ENCODE measurements at regions not wholly inside any gene's neighbourhood (a gene's known extent, or its start where the extent isn't known, plus 50 kb on each side); places are given as distances from the start of the nearest gene placed in this dataset.

DNA sequence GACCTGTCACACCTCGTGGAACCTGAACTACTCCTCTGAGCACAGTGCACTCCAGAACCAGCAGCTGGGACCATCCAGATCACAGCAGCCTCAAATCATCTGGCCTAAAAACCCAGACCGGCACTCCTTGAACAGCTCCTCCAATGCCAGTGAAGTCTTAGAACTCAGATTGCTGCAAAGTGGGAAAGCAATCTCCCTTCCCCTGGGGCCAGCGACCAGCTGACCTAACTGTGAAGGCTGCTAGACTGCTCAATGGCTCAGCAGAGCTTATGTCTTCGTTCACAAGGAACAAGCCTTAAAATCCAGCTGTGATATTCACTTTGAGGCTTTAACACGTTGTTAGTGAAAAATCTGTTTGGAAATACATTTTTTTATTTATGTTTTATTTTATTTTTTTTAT is 243.2 kb downstream of the ANKRD60 start:
- no peaks in the 10 kb centered on the region for H3K79me2 ChIP-seq (ENCODE audit: insufficient read depth, low read depth, low read length)
- CTCF ChIA-PET (ENCODE audit: unreplicated experiment), result no interaction called here
- BruUV-seq (replicated peaks), result no TSS peak

GRCh38 chr20:57983082-57983481 is 245.4 kb downstream of the ANKRD60 start:
- Histone ChIP-seq H3K36me3 (ENCODE audit: insufficient read depth, low read length) (no peaks in the 10 kb centered on the region), H3K9me3 (ENCODE audit: low read length) (no peaks in the 10 kb centered on the region), H3K4me2 (ENCODE audit: low read length) (no peak overlapping the region), H3K27ac (ENCODE audit: low read depth, low read length, poor library complexity, severe bottlenecking) (no peak overlapping the region), H3K9me2 (ENCODE audit: insufficient read depth, low read length) (no peaks in the 10 kb centered on the region), H3K4me1 (ENCODE audit: insufficient read depth, low read length, poor library complexity, severe bottlenecking) (no peaks in the 10 kb centered on the region), H3K79me2 (ENCODE audit: insufficient read depth, low read depth, low read length) (no peaks in the 10 kb centered on the region), H4K20me1 (ENCODE audit: insufficient read depth, low read length) (no peaks in the 10 kb centered on the region), H2AFZ (ENCODE audit: low read length) (no peak overlapping the region), H3K4me3 (ENCODE audit: low read depth, low read length, poor library complexity, severe bottlenecking) (no peak overlapping the region)
- TF ChIP-seq EZH2phosphoT487 (IDR thresholded peaks at IDR 0.05; ENCODE audit: borderline replicate concordance, low read depth, low read length), result no peak
- TF ChIP-seq, protein P1, sequence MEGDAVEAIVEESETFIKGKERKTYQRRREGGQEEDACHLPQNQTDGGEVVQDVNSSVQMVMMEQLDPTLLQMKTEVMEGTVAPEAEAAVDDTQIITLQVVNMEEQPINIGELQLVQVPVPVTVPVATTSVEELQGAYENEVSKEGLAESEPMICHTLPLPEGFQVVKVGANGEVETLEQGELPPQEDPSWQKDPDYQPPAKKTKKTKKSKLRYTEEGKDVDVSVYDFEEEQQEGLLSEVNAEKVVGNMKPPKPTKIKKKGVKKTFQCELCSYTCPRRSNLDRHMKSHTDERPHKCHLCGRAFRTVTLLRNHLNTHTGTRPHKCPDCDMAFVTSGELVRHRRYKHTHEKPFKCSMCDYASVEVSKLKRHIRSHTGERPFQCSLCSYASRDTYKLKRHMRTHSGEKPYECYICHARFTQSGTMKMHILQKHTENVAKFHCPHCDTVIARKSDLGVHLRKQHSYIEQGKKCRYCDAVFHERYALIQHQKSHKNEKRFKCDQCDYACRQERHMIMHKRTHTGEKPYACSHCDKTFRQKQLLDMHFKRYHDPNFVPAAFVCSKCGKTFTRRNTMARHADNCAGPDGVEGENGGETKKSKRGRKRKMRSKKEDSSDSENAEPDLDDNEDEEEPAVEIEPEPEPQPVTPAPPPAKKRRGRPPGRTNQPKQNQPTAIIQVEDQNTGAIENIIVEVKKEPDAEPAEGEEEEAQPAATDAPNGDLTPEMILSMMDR (conservative IDR thresholded peaks at IDR 0.05; ENCODE audit: low read length), result no peak
- intact Hi-C loops (cut with micrococcal nuclease; ENCODE audit: unreplicated experiment), result no loop called here
- BruUV-seq (replicated peaks), result no TSS peak
- ChIA-PET POLR2A (no interaction called here), CTCF (ENCODE audit: unreplicated experiment) (no interaction called here)
- DNase-seq (ENCODE audit: low spot score), result no peak

More for the DNA sequence above, 243.2 kb downstream of the ANKRD60 start:
- no peaks in the 10 kb centered on the region for H4K20me1 ChIP-seq (ENCODE audit: insufficient read depth, low read length)
- H2AFZ ChIP-seq (ENCODE audit: low read length), result no peak overlapping the region
- no peak for DNase-seq (ENCODE audit: low spot score)
- intact Hi-C loops (cut with micrococcal nuclease; ENCODE audit: unreplicated experiment), result no loop called here
- H3K36me3 ChIP-seq (ENCODE audit: insufficient read depth, low read length), result no peaks in the 10 kb centered on the region
- TF ChIP-seq, protein P1 (conservative IDR thresholded peaks at IDR 0.05; ENCODE audit: low read length), result no peak
- TF ChIP-seq EZH2phosphoT487 (IDR thresholded peaks at IDR 0.05; ENCODE audit: borderline replicate concordance, low read depth, low read length), result no peak
- no peaks in the 10 kb centered on the region for H3K9me2 ChIP-seq (ENCODE audit: insufficient read depth, low read length)
- H3K27ac ChIP-seq (ENCODE audit: low read depth, low read length, poor library complexity, severe bottlenecking), result no peak overlapping the region
- no peak overlapping the region for H3K4me2 ChIP-seq (ENCODE audit: low read length)
- POLR2A ChIA-PET, result no interaction called here
- no peaks in the 10 kb centered on the region for H3K4me1 ChIP-seq (ENCODE audit: insufficient read depth, low read length, poor library complexity, severe bottlenecking)
- no peaks in the 10 kb centered on the region for H3K9me3 ChIP-seq (ENCODE audit: low read length)
- H3K4me3 ChIP-seq (ENCODE audit: low read depth, low read length, poor library complexity, severe bottlenecking), result no peak overlapping the region

DNA sequence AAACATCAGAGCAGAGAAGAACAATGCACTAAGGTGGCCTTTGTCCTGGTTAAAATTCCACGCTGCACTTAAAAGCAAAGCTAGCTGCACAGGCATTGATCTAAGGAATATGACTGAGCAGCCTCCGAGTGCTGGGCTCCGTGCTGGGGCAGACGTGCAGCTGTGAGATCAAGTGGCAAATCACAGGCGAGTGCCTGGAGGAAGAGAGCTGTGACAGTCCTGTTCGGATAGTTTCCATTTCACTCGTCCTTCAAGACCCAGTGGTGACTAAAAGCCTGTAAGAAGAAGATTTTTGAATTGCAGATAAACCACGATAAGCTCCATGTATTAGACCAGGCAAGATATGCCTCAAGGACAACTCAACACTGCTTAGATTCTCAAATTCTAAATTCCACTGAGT is 247.9 kb downstream of the ANKRD60 start:
- no peaks in the 10 kb centered on the region for H4K20me1 ChIP-seq (ENCODE audit: insufficient read depth, low read length)
- TF ChIP-seq EZH2phosphoT487 (IDR thresholded peaks at IDR 0.05; ENCODE audit: borderline replicate concordance, low read depth, low read length), result no peak
- TF ChIP-seq, protein P1 (conservative IDR thresholded peaks at IDR 0.05; ENCODE audit: low read length), result no peak
- POLR2A ChIA-PET, result no interaction called here

More for the DNA sequence above, 247.9 kb downstream of the ANKRD60 start:
- Histone ChIP-seq H3K36me3 (ENCODE audit: insufficient read depth, low read length) (no peaks in the 10 kb centered on the region), H2AFZ (ENCODE audit: low read length) (no peak overlapping the region), H3K79me2 (ENCODE audit: insufficient read depth, low read depth, low read length) (no peaks in the 10 kb centered on the region), H3K9me3 (ENCODE audit: low read length) (no peaks in the 10 kb centered on the region), H3K4me1 (ENCODE audit: insufficient read depth, low read length, poor library complexity, severe bottlenecking) (no peaks in the 10 kb centered on the region), H3K27ac (ENCODE audit: low read depth, low read length, poor library complexity, severe bottlenecking) (no peak overlapping the region), H3K4me3 (ENCODE audit: low read depth, low read length, poor library complexity, severe bottlenecking) (no peak overlapping the region), H3K9me2 (ENCODE audit: insufficient read depth, low read length) (no peaks in the 10 kb centered on the region), H3K4me2 (ENCODE audit: low read length) (no peak overlapping the region)
- intact Hi-C loops (cut with micrococcal nuclease; ENCODE audit: unreplicated experiment), result no loop called here
- no TSS peak for BruUV-seq (replicated peaks)
- DNase-seq (ENCODE audit: low spot score), result no peak
- CTCF ChIA-PET (ENCODE audit: unreplicated experiment), result interaction anchor here (0.6 kb wide), 1 partner anchor 34 kb away, joined by 9 read pairs; no protein-coding TSS in a partner anchor

Data from OCI-LY7 (cell line).